ENCODE measurements at regions not wholly inside any gene's neighbourhood (a gene's known extent, or its start where the extent isn't known, plus 50 kb on each side); places are given as distances from the start of the nearest gene placed in this dataset.

DNA sequence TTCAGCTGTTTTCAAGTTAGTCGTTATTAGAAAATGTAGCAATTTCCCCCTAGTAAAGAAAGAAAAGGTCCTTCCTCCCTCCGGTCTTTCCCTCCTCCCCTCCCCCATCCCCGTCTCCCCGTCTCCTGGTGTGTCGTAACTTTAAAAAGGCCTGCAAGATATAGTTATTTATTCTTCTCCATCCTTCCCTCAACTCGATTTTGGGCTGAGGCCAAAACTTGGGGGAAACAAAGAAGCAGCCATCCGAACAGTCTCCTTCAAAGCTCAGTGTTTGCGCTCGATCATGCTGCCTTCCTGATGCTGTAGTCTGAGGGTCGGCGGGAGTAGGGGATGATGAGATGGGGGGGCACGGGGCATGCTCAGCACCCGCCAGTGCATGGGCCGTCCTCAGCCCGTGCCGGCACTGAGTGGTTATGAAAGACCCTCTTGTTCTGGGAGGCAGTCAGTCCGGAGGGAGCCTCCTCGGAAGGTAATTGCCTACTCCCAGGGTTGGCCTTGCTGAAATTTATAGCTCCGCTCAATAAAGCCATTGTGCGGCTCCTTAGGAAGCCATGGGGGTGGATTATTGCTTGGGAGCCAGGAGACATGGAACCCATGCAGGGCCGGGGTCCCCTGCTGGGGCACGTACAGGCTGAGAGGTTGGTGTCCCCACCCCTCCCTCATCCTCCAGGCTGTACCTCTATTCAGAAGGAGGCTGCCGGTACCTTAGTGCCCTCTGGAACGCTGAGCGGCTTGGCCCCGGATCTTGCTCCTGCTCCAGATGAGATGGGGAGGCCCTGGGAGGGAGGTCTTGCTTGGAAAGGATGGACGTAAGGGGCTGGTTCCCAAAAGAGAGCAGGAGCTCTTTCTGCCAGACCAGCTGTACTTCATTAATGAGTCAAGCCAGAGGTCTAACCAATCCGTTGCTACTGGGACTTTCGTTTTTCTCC is 212.7 kb upstream of the CADM1 start:
- Histone ChIP-seq H3K9me3 (replicated peaks in 1 of 2; ENCODE audit: control insufficient read depth in 2 of 2, insufficient read depth in 1 of 2, low read depth in 1 of 2, low read length in 2 of 2) (no peaks in the 10 kb centered on the region), H2BK12ac (ENCODE audit: low read length) (no peak overlapping the region), H3K79me1 (ENCODE audit: low read depth, low read length) (no peaks in the 10 kb centered on the region), H2BK5ac (ENCODE audit: low read length) (no peak overlapping the region), H2AK5ac (ENCODE audit: low read depth, low read length) (peak overlapping the region; percentile 16), H3K9ac (ENCODE audit: low read depth, low read length, poor library complexity) (no peak overlapping the region), H3K14ac (ENCODE audit: low read length) (peak overlapping the region; percentile 39), H3K4me3 (ENCODE audit: low read length in 2 of 2) (no peak overlapping the region), H3K27ac (replicated peaks; ENCODE audit: low read length) (no peak overlapping the region), H3K36me3 (replicated peaks in 1 of 2; ENCODE audit: control insufficient read depth in 2 of 2, insufficient read depth in 2 of 2, low read length in 2 of 2) (no peaks in the 10 kb centered on the region), H3K4ac (ENCODE audit: low read length) (no peak overlapping the region), H3K23ac (ENCODE audit: low read depth, low read length, poor library complexity) (no peak overlapping the region), H3K27me3 (ENCODE audit: control insufficient read depth in 3 of 3, insufficient read depth in 3 of 3, low read depth in 1 of 3, low read length in 3 of 3) (peaks cover 0 to 7% (median 0%) of the 10 kb centered on the region in 3 experiments), H4K91ac (ENCODE audit: low read depth, low read length, poor library complexity) (no peak overlapping the region), H2BK15ac (ENCODE audit: low read length) (peak overlapping the region; percentile 8), H3K18ac (ENCODE audit: low read length) (peak overlapping the region; percentile 79), H3K4me2 (ENCODE audit: insufficient read depth, low read length, poor library complexity, severe bottlenecking) (no peak overlapping the region), H2AFZ (ENCODE audit: low read length) (no peak overlapping the region), H3K4me1 (ENCODE audit: control insufficient read depth in 2 of 2, insufficient read depth in 1 of 2, low read depth in 1 of 2, low read length in 2 of 2) (peaks cover 0 to 14% of the 10 kb centered on the region in 2 donors), H4K8ac (ENCODE audit: low read depth, low read length) (no peak overlapping the region), H2BK120ac (ENCODE audit: low read depth, low read length) (no peak overlapping the region)
- no peak for DNase-seq (ENCODE audit: low spot score)
- WGBS, 2 donors (ENCODE audit: extremely low coverage in 2 of 2, insufficient read length in 2 of 2, insufficient replicate concordance in 1 of 2) = no CpG with 5 or more reads among the region's 29 CpGs

DNA sequence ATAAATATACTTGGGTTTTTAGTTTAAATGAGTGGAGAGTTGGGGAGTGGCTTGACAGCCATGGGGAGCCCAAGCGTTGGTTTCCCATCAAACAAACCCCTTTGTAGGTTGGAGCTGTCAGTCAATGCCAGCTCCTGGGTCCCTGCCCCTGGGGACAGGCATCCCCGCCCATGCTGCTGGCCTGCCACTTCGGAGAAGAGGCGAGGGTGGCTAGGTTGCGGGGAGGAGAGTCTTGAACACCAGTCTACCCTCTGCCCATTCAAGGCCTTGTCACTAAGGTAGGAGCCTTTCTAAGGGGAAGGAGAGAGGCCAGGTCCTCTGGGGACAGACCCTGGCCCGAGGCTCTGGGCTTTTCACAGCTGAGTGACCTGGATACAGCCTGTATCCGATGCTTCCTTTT is 211.9 kb upstream of the CADM1 start:
- Histone ChIP-seq H3K23ac (ENCODE audit: low read depth, low read length, poor library complexity) (no peak overlapping the region), H3K4me1 (ENCODE audit: control insufficient read depth in 2 of 2, insufficient read depth in 1 of 2, low read depth in 1 of 2, low read length in 2 of 2) (peaks cover 0 to 14% of the 10 kb centered on the region in 2 donors), H4K91ac (ENCODE audit: low read depth, low read length, poor library complexity) (no peak overlapping the region), H3K4me3 (ENCODE audit: low read length in 2 of 2) (no peak overlapping the region), H2BK120ac (ENCODE audit: low read depth, low read length) (no peak overlapping the region), H3K14ac (ENCODE audit: low read length) (no peak overlapping the region), H3K27ac (replicated peaks; ENCODE audit: low read length) (no peak overlapping the region), H3K4me2 (ENCODE audit: insufficient read depth, low read length, poor library complexity, severe bottlenecking) (no peak overlapping the region), H2BK12ac (ENCODE audit: low read length) (no peak overlapping the region), H3K4ac (ENCODE audit: low read length) (no peak overlapping the region), H3K79me1 (ENCODE audit: low read depth, low read length) (no peaks in the 10 kb centered on the region), H2AFZ (ENCODE audit: low read length) (no peak overlapping the region), H3K9me3 (replicated peaks in 1 of 2; ENCODE audit: control insufficient read depth in 2 of 2, insufficient read depth in 1 of 2, low read depth in 1 of 2, low read length in 2 of 2) (no peaks in the 10 kb centered on the region), H3K36me3 (replicated peaks in 1 of 2; ENCODE audit: control insufficient read depth in 2 of 2, insufficient read depth in 2 of 2, low read length in 2 of 2) (no peaks in the 10 kb centered on the region), H3K18ac (ENCODE audit: low read length) (peak overlapping the region; percentile 63), H3K9ac (ENCODE audit: low read depth, low read length, poor library complexity) (no peak overlapping the region), H2AK5ac (ENCODE audit: low read depth, low read length) (peak overlapping the region; percentile 47), H3K27me3 (ENCODE audit: control insufficient read depth in 3 of 3, insufficient read depth in 3 of 3, low read depth in 1 of 3, low read length in 3 of 3) (peaks cover 0 to 7% (median 0%) of the 10 kb centered on the region in 3 experiments), H4K8ac (ENCODE audit: low read depth, low read length) (peak overlapping the region; percentile 20), H2BK15ac (ENCODE audit: low read length) (peak overlapping the region; percentile 71), H2BK5ac (ENCODE audit: low read length) (no peak overlapping the region)
- no peak for DNase-seq (ENCODE audit: low spot score)
- WGBS, 2 donors (ENCODE audit: extremely low coverage in 2 of 2, insufficient read length in 2 of 2, insufficient replicate concordance in 1 of 2) = no CpG with 5 or more reads among the region's 7 CpGs

DNA sequence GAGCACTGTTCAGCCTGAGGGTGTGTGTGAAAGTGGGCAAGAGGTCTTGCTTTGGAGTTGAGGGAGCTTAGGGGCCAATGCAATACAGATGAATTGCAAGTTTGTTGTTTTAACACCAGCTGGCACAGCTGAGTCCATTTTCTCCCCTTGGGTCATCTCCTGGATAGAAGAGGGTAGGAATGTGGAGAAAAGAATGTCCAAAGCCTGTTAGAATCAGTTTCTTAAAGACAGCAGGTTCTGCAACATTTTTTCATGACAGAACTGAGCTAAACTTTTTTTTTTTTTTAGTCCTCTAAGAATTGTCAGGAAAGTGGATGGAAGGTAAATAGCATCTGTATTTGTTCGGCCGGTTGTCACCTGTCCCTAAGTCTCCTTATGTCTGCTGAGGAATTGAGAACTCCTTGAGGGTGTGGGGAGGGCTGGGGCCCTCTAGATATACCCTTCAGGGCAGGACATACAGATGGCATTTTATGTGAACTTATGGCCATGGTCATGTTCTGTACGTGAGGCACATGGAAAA is 211.1 kb upstream of the CADM1 start:
- H3K18ac ChIP-seq (ENCODE audit: low read length) = no peak overlapping the region
- no peaks in the 10 kb centered on the region for H3K79me1 ChIP-seq (ENCODE audit: low read depth, low read length)

DNA sequence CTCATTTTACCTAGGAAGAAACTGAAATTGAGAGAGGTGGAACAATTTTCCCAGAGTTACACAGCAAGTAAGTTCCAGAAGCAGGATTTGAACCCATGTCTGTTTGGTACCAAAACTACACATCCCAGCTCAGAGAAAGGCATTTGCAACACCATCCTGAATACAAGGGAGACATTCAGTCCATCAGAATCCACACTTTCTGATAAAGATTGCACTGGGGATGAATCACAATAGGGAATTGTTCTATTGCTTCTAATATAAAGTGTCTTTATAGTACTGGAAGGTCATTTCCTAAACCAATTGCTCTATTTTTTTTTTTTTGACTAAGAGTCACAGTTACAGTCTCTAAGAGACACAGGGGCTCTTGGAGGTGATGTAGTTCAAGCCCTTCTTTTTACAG is 208.1 kb upstream of the CADM1 start:
- Histone ChIP-seq H2BK15ac (ENCODE audit: low read length) (no peak overlapping the region), H2BK120ac (ENCODE audit: low read depth, low read length) (no peak overlapping the region), H4K8ac (ENCODE audit: low read depth, low read length) (no peak overlapping the region), H3K18ac (ENCODE audit: low read length) (no peak overlapping the region), H2BK12ac (ENCODE audit: low read length) (no peak overlapping the region), H3K4me3 (ENCODE audit: low read length in 2 of 2) (no peak overlapping the region), H3K27me3 (ENCODE audit: control insufficient read depth in 3 of 3, insufficient read depth in 3 of 3, low read depth in 1 of 3, low read length in 3 of 3) (peaks cover 0 to 4% (median 0%) of the 10 kb centered on the region in 3 experiments), H2BK5ac (ENCODE audit: low read length) (no peak overlapping the region), H3K14ac (ENCODE audit: low read length) (no peak overlapping the region), H3K4me2 (ENCODE audit: insufficient read depth, low read length, poor library complexity, severe bottlenecking) (no peak overlapping the region), H3K9me3 (replicated peaks in 1 of 2; ENCODE audit: control insufficient read depth in 2 of 2, insufficient read depth in 1 of 2, low read depth in 1 of 2, low read length in 2 of 2) (no peaks in the 10 kb centered on the region), H2AFZ (ENCODE audit: low read length) (no peak overlapping the region), H3K9ac (ENCODE audit: low read depth, low read length, poor library complexity) (no peak overlapping the region), H3K23ac (ENCODE audit: low read depth, low read length, poor library complexity) (no peak overlapping the region), H2AK5ac (ENCODE audit: low read depth, low read length) (no peak overlapping the region), H4K91ac (ENCODE audit: low read depth, low read length, poor library complexity) (no peak overlapping the region), H3K4ac (ENCODE audit: low read length) (no peak overlapping the region), H3K36me3 (replicated peaks in 1 of 2; ENCODE audit: control insufficient read depth in 2 of 2, insufficient read depth in 2 of 2, low read length in 2 of 2) (no peaks in the 10 kb centered on the region), H3K27ac (replicated peaks; ENCODE audit: low read length) (no peak overlapping the region), H3K4me1 (ENCODE audit: control insufficient read depth in 2 of 2, insufficient read depth in 1 of 2, low read depth in 1 of 2, low read length in 2 of 2) (peaks cover 0 to 6% of the 10 kb centered on the region in 2 donors), H3K79me1 (ENCODE audit: low read depth, low read length) (no peaks in the 10 kb centered on the region)
- DNase-seq (ENCODE audit: low spot score) = no peak

More for the DNA sequence above, 211.1 kb upstream of the CADM1 start:
- Histone ChIP-seq H4K8ac (ENCODE audit: low read depth, low read length) (no peak overlapping the region), H4K91ac (ENCODE audit: low read depth, low read length, poor library complexity) (no peak overlapping the region), H3K9me3 (replicated peaks in 1 of 2; ENCODE audit: control insufficient read depth in 2 of 2, insufficient read depth in 1 of 2, low read depth in 1 of 2, low read length in 2 of 2) (no peaks in the 10 kb centered on the region), H3K4me2 (ENCODE audit: insufficient read depth, low read length, poor library complexity, severe bottlenecking) (no peak overlapping the region), H3K4me3 (ENCODE audit: low read length in 2 of 2) (no peak overlapping the region), H3K27ac (replicated peaks; ENCODE audit: low read length) (no peak overlapping the region), H2AFZ (ENCODE audit: low read length) (no peak overlapping the region), H3K9ac (ENCODE audit: low read depth, low read length, poor library complexity) (no peak overlapping the region), H3K4ac (ENCODE audit: low read length) (no peak overlapping the region), H2AK5ac (ENCODE audit: low read depth, low read length) (no peak overlapping the region), H3K4me1 (ENCODE audit: control insufficient read depth in 2 of 2, insufficient read depth in 1 of 2, low read depth in 1 of 2, low read length in 2 of 2) (peaks cover 0 to 8% of the 10 kb centered on the region in 2 donors), H3K27me3 (ENCODE audit: control insufficient read depth in 3 of 3, insufficient read depth in 3 of 3, low read depth in 1 of 3, low read length in 3 of 3) (peaks cover 0 to 4% (median 0%) of the 10 kb centered on the region in 3 experiments), H2BK5ac (ENCODE audit: low read length) (no peak overlapping the region), H3K23ac (ENCODE audit: low read depth, low read length, poor library complexity) (no peak overlapping the region), H3K14ac (ENCODE audit: low read length) (no peak overlapping the region), H2BK12ac (ENCODE audit: low read length) (no peak overlapping the region), H2BK15ac (ENCODE audit: low read length) (no peak overlapping the region), H2BK120ac (ENCODE audit: low read depth, low read length) (no peak overlapping the region), H3K36me3 (replicated peaks in 1 of 2; ENCODE audit: control insufficient read depth in 2 of 2, insufficient read depth in 2 of 2, low read length in 2 of 2) (no peaks in the 10 kb centered on the region)
- no peak for DNase-seq (ENCODE audit: low spot score)
- no CpG with 5 or more reads among the region's 3 CpGs for WGBS, 2 donors (ENCODE audit: extremely low coverage in 2 of 2, insufficient read length in 2 of 2, insufficient replicate concordance in 1 of 2)

Measured in neuronal stem cell (in vitro differentiated cells).